T-helper 2 cell (primary cell): ENCODE measurements at regions not wholly inside any gene's neighbourhood (a gene's known extent, or its start where the extent isn't known, plus 50 kb on each side); places are given as distances from the start of the nearest gene placed in this dataset.

Experiments
- DNase-seq, 5 experiments: peaks; one replicate each; pipeline versions ENCODE4 v3.0.0 to v3.0.0-alpha.2; 2012 to 2022

DNA sequence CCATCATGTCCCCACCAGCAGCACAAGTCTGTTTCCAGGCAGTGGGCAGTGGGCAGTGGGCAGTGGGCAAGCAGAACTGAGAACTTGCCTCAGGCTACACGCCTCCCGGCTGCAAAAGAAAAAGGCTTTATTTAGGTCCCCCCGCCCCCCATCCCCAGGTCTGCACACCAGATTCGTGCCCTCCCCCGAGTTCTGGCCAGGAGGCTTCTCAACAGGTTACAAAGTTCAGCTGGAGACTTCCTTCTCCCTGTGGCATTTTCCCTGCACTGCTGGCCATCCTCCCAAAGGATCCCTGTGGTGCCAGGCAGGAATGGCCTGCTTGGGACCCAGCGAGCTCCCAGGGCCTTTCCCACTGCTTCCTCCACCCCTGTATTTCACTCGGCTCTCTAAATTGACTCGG lies 97.0 kb upstream of the TRIM2 start:
- DNase-seq, result no peak

GRCh38 chr4:153109296-153109849 lies 94.9 kb upstream of the TRIM2 start:
- no peak for DNase-seq

DNA sequence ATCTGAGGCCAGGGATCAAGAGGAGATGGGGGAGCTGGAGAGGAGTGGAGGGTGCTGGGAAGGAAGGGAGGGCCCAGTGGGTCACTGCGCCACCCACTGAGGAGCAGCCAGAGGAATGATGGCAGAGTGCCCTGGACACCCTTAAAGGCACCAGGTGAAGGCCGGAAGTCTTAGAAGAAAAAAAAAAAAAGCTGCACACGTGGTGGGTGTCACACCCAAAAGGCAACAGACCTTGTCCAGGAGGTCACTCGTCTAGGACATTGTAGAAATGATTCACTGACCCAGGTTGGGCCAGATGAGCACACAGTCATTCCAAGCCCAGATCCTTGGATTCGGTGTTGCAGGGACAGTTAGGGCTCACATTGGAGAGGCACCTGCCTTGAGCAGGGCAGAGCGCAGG lies 93.5 kb upstream of the TRIM2 start:
- no peak for DNase-seq

GRCh38 chr4:153111426-153112040 lies 92.7 kb upstream of the TRIM2 start:
- no peak for DNase-seq

GRCh38 chr4:153112041-153112441 lies 92.2 kb upstream of the TRIM2 start:
- DNase-seq, result peak in 2 of 5 experiments; percentile 12 to 41

DNA sequence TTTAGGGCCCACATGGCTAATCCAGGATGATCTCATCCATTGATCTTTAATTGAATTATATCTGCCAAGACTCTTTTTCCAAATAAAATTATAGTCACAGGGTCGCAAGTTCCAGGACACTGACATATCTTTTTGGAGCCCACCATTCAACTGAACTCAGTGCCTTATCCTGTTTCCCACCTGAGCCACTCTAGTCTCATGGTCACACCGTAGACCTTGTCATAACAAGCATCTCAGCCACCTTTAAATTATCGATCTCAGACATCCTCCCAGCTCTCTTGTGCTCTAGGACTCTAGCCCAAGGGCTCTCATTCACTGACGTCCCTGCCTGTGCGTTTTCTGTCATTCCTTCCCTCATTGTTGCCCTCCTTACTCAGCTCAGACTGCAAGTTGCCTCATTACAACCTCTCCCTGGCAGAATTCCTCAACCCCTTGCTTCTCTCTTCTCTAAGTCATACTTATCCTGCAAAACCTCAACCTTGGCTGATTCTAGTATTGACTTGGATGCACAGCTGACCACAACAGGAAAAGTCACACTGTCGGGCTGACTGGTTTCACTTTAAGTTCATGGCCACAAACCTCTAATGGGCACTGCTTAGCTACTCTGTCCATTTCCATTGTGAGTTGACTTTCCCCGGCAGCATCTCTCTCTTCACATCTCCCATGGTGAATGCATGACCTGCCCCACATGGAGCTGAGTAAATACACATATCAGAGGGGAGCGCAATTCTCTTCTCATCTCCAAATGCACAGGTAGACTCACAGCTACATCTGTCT lies 91.0 kb upstream of the TRIM2 start:
- DNase-seq, result peak in 1 of 5 experiments; percentile 67

DNA sequence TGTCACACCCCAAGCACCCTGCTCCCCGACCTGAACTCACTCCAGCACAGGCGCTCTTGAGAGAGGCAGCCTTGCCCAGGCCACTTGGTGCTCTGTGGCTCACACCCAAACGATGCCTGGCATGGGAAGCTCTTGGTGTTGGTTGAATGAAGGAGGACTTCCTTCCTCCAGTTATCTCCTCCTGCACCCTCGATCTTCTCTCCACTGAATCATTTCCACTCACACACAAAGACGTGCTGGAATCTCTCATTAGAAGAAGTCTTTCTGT lies 90.5 kb upstream of the TRIM2 start:
- DNase-seq, result no peak

DNA sequence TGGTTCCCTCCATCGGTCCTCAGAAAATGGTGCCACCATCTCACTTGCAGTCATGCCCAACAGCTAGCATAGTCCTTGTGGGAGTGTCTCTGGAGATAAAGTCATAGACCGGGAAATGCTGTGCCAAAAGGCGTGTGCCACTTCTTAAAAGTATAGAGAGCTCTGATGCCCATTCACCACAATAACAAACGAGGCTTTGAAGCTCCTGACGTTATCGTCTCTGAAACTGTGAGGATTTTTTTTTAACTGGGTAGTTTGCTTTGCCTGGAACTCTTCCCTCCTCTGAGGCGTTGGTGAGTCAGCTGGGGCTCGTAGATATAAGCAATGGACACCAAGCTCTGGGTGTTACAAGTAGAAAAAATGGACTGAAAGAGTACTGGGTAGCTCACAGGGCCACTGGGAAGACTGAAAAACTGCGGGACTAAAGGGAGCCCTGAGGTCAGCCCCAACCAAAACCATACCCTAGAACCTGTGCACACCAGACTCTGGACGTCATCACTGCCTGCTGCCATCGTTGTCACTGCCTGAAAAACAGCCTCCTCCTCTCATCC lies 89.4 kb upstream of the TRIM2 start:
- peak in 4 of 5 experiments; percentile 22 to 81 (median 51) for DNase-seq

GRCh38 chr4:153115322-153116290 lies 88.6 kb upstream of the TRIM2 start:
- DNase-seq, result peak in 4 of 5 experiments; percentile 43 to 97 (median 64)

DNA sequence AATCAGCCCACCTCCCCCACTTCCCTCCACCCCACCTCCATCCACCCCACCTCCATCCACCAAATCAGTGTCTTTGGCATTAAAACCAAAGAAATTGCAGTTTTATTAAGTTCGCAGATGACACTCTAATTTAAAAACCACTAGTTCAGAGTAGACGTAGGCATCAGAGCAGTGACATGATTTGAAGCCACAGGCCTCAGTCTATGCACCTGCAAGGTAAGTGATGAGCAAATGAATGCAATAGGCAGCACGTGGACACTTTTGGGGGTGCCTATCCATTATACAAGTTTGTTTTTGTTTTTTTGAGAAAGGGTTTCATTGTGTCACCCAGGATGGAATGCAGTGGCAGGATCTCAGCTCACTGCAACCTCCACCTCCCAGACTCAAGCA lies 88.0 kb upstream of the TRIM2 start:
- DNase-seq, result peak in 1 of 5 experiments; percentile 42

DNA sequence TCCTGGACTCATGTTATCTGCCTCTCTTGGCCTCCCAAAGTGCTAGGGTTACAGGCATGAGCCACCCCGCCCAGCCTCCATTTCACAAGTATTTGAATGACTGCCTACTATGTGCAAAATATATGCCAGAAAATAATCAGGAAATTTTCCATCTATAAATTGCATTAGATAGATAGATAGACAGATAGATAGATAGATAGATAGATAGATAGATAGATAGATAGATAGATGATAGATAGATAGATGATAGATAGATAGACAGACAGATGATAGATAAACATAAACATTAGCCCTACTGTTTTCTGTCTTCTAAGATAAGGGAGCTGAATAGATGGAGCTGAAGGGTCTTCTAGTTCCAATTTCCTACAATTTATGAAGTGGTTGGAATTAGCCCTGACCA lies 87.4 kb upstream of the TRIM2 start:
- no peak for DNase-seq

- DNase-seq, result no peak
Observed at GRCh38 chr4:153117554-153117953, 86.7 kb upstream of the TRIM2 start.

- DNase-seq, result no peak
Observed at GRCh38 chr4:153119626-153120025, 84.6 kb upstream of the TRIM2 start.

- DNase-seq, result no peak
Observed at GRCh38 chr4:153120235-153120634, 84.0 kb upstream of the TRIM2 start.

- DNase-seq, result no peak
Observed at GRCh38 chr4:153122855-153123254, 81.4 kb upstream of the TRIM2 start.

DNA sequence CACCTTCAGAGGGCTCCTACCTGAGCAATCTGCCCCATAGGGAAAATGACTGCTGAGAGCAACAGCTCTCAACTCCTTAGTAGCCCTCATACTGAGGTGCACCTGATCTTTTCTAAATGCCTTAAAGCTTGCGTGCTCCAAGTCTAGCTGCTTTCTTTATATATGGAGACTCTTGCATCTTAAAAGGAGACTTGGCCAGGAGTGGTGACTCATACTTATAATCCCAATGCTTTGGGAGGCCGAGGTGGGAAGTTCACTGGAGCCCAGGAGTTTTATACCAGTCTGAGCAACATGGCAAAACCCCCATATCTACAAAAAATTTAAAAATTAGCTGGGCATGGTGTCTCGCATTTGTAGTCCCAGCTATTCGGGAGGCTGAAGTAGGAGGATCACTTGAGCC lies 78.1 kb upstream of the TRIM2 start:
- no peak for DNase-seq

- DNase-seq, result peak; percentile 42 to 77 (median 66)
Observed at GRCh38 chr4:153127760-153128494, 76.3 kb upstream of the TRIM2 start.

DNA sequence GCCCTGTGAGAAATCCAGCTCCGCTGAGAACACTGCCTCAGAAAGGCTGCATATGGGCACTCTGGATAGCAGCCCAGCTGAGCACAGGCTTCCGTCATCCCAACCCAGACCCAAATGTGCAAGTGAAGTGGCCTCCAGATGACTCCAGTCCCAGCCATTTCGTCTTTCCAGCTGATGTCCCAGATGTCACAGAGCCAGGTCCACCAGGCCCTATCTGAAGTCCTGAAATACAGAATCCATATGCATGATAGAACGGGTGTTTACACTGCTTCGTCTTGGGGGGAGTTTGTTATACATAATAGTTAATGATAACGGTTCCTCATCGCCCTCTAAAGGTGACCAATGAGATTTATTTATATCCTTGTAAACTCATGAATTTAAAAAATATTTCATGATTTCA lies 72.6 kb upstream of the TRIM2 start:
- no peak for DNase-seq

- DNase-seq, result no peak
Observed at GRCh38 chr4:153137159-153137558, 67.1 kb upstream of the TRIM2 start.

DNA sequence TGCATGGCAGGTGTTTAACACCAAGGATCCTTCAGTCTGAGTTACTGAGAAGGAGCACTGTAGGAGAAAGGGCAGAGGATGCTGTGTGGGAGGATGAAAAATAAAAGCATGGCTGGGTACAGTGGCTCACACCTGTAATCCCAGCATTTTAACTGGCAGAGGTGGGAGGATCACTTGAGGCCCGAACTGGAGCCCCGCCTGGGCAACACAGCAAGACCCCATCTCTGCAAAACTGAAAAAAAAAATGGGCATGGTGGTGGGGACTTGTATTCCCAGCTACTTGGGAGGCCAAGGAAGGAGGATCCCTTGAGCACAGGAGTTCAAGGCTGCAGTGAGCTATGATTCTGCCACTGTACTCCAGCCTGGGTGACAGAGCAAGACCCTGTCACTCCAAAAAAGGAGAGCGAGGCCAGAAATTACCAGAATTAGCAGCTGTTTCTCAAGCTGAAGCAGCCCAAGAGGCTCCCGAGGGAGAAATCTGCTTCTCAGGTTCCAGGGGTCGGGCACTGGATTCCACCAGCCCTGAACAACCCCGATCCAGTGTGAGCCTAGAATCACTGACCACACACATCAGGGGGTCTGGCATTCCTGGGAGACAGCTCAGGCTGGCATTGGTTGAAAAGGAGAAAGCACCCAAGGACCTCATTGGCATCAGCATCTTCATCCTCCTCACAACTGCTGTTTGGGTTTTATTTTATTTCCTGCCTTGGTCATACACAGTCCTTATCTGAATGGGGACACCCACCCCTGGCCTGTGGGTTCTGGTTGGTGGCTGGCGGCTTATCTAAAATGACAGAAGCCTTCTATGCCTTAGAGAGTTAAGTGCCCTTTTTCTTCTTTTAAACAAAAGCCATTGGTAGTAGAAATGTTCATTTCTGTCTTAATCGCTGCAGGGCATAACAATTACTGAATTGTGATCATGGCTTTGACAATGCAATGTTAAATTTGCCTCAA lies 66.3 kb upstream of the TRIM2 start:
- DNase-seq, result peak in 1 of 5 experiments; percentile 40

DNA sequence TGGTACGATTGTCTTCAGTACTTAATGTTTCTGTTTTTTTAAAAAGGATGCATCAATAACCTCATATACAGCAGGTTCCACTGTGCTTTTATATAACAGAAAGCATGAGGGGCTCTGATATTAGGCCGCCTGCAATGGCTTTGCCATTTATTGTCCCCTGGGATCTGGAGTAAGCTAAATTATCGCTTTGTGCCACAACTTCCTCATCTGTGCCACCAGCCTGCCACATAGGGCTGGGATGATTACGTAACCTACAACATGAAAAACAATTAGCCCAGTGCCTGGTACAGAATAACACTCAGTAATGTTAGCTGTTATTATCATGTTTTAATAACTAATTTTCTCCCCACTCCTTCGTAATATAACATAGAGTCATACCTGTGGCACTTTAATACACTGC lies 65.5 kb upstream of the TRIM2 start:
- DNase-seq, result no peak
